ENCODE measurements at regions not wholly inside any gene's neighbourhood (a gene's known extent, or its start where the extent isn't known, plus 50 kb on each side); places are given as distances from the start of the nearest gene placed in this dataset.

DNA sequence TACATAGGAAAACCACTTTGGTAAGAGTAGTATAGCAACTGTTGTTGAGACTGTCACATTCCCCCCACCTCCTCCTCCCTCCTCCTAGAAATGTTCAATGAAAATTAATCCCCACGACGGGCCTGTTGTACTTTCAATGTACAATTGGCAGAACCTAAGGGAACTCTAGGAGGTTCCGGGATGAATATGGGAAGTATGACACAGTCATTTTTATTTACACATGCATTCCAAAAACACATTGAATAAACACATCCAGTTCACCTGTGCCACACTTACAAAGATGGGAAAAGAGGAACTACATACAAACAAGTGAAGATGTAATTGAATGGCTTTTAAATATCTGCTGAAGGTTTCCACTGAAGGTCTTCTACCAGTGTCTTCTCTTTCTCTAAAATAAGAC is 144.4 kb upstream of the NBPF11 start:
- Histone ChIP-seq H3K27me3 (no peaks in the 10 kb centered on the region), H3K36me3 (replicated peaks; ENCODE audit: insufficient read depth, low read depth) (no peaks in the 10 kb centered on the region), H3K9me3 (ENCODE audit: low read depth) (peaks cover 6% of the 10 kb centered on the region), H3K4me3 (no peak overlapping the region), H2AFZ (no peak overlapping the region), H3K9me2 (replicated peaks; ENCODE audit: insufficient read depth) (no peaks in the 10 kb centered on the region), H3K27ac (no peak overlapping the region), H4K20me1 (ENCODE audit: insufficient read depth, poor library complexity, severe bottlenecking) (no peaks in the 10 kb centered on the region), H3K79me2 (no peaks in the 10 kb centered on the region), H3K4me1 (ENCODE audit: insufficient read depth) (no peaks in the 10 kb centered on the region), H3K4me2 (no peak overlapping the region)
- no peak for DNase-seq (ENCODE audit: low spot score)
- TF ChIP-seq EZH2 (IDR thresholded peaks at IDR 0.05; ENCODE audit: borderline replicate concordance) (no peak), EZH2phosphoT487 (IDR thresholded peaks at IDR 0.05; ENCODE audit: low read depth, severe bottlenecking, unreplicated experiment) (no peak)
- TF ChIP-seq, protein P1, sequence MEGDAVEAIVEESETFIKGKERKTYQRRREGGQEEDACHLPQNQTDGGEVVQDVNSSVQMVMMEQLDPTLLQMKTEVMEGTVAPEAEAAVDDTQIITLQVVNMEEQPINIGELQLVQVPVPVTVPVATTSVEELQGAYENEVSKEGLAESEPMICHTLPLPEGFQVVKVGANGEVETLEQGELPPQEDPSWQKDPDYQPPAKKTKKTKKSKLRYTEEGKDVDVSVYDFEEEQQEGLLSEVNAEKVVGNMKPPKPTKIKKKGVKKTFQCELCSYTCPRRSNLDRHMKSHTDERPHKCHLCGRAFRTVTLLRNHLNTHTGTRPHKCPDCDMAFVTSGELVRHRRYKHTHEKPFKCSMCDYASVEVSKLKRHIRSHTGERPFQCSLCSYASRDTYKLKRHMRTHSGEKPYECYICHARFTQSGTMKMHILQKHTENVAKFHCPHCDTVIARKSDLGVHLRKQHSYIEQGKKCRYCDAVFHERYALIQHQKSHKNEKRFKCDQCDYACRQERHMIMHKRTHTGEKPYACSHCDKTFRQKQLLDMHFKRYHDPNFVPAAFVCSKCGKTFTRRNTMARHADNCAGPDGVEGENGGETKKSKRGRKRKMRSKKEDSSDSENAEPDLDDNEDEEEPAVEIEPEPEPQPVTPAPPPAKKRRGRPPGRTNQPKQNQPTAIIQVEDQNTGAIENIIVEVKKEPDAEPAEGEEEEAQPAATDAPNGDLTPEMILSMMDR (IDR thresholded peaks at IDR 0.05; ENCODE audit: poor library complexity), result no peak
- WGBS (ENCODE audit: low lambda C conversion rate, missing lambda C conversion rate), result 97% methylated on average over 3 of the region's 3 CpGs

DNA sequence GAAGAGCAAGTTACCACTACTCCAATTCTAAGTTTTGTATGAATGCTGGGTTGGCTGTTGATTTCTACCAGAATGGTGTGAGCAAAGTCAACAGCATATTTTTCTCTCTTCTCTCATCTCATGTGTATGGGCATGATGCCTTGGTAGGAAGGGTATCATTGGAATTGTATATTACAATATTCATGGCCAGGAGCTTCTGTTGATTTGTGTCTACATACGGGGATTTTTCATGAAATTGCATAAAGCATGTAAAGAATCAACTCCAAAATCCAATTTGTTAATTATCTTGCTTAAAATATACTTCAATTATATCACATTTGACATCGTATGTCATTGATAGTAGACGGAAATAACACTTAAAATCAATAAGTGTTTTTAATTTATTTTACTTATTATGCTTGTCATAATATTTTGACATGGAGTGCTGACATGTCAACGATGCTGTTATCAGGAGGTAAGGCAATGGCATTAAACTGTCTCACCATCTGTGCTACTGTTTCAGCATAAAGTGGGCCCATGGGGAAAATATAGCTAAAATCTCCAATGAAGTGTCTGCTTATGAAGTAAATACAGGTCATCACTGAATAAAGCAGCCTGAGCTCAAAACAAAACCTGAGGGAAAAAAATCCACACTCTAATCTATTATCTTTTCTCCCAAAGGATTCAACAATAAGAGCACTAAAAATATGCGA is 142.2 kb upstream of the NBPF11 start:
- H3K36me3 ChIP-seq (replicated peaks; ENCODE audit: insufficient read depth, low read depth), result no peaks in the 10 kb centered on the region

DNA sequence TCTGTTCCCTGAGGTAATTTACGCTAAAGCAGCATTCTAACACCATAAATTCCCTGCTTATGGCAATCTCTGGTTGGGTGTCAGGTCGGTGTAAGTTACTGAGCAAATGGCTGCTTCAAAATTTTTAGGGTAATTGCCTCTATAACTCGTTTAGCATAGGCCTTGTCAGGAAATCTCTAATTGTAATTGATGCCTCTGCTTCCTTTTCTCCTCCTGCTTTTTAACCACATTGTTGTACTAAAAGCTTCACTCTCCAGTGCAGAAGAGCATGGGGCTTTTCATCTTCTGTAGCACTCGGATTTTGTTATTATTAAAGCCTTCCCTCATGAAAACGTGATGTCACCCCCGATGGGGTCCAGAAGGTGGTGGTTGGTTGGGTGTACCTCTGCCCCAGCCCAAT is 141.6 kb upstream of the NBPF11 start:
- TF ChIP-seq, protein P1 (IDR thresholded peaks at IDR 0.05; ENCODE audit: poor library complexity), result no peak
- TF ChIP-seq EZH2 (IDR thresholded peaks at IDR 0.05; ENCODE audit: borderline replicate concordance) (no peak), EZH2phosphoT487 (IDR thresholded peaks at IDR 0.05; ENCODE audit: low read depth, severe bottlenecking, unreplicated experiment) (no peak)
- WGBS (ENCODE audit: low lambda C conversion rate, missing lambda C conversion rate), result 80% methylated on average over 6 of the region's 6 CpGs
- no peak overlapping the region for H2AFZ ChIP-seq
- H3K27me3 ChIP-seq, result no peaks in the 10 kb centered on the region
- H3K4me2 ChIP-seq, result no peak overlapping the region
- no peaks in the 10 kb centered on the region for H3K36me3 ChIP-seq (replicated peaks; ENCODE audit: insufficient read depth, low read depth)
- no peak for DNase-seq (ENCODE audit: low spot score)
- no peaks in the 10 kb centered on the region for H3K4me1 ChIP-seq (ENCODE audit: insufficient read depth)
- H3K27ac ChIP-seq, result no peak overlapping the region
- H4K20me1 ChIP-seq (ENCODE audit: insufficient read depth, poor library complexity, severe bottlenecking), result no peaks in the 10 kb centered on the region
- H3K9me2 ChIP-seq (replicated peaks; ENCODE audit: insufficient read depth), result no peaks in the 10 kb centered on the region
- peaks cover 6% of the 10 kb centered on the region for H3K9me3 ChIP-seq (ENCODE audit: low read depth)
- no peaks in the 10 kb centered on the region for H3K79me2 ChIP-seq
- H3K4me3 ChIP-seq, result no peak overlapping the region

More for the DNA sequence above, 142.2 kb upstream of the NBPF11 start:
- Histone ChIP-seq H2AFZ (no peak overlapping the region), H3K27ac (no peak overlapping the region), H4K20me1 (ENCODE audit: insufficient read depth, poor library complexity, severe bottlenecking) (no peaks in the 10 kb centered on the region), H3K4me2 (no peak overlapping the region), H3K27me3 (no peaks in the 10 kb centered on the region), H3K4me1 (ENCODE audit: insufficient read depth) (no peaks in the 10 kb centered on the region), H3K79me2 (no peaks in the 10 kb centered on the region), H3K4me3 (no peak overlapping the region), H3K9me3 (ENCODE audit: low read depth) (peaks cover 6% of the 10 kb centered on the region), H3K9me2 (replicated peaks; ENCODE audit: insufficient read depth) (no peaks in the 10 kb centered on the region)
- 71% methylated on average over 5 of the region's 5 CpGs for WGBS (ENCODE audit: low lambda C conversion rate, missing lambda C conversion rate)
- TF ChIP-seq EZH2 (IDR thresholded peaks at IDR 0.05; ENCODE audit: borderline replicate concordance) (no peak), EZH2phosphoT487 (IDR thresholded peaks at IDR 0.05; ENCODE audit: low read depth, severe bottlenecking, unreplicated experiment) (no peak)
- TF ChIP-seq, protein P1 (IDR thresholded peaks at IDR 0.05; ENCODE audit: poor library complexity), result no peak
- no peak for DNase-seq (ENCODE audit: low spot score)
